ENCODE measurements at regions not wholly inside any gene's neighbourhood (a gene's known extent, or its start where the extent isn't known, plus 50 kb on each side); places are given as distances from the start of the nearest gene placed in this dataset.

DNA sequence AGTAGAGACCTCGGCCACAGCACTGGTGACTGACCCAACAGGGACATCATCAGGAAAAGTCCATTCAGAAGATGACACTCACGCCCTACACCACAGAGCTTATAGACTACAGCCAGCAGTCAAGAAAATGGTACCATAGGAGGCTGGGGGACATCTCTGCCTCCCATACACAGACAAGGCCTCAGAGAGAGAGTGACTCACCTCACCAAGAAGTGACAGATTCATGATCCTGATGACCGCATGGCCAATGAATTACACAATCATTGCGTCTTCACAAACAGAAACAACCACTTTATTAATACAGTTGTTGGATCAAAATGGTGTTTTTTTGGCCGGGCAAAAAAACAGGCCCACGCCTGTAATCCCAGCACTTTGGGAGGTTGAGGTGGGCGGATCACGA, 260.8 kb upstream of the TSHZ3 start:
- TF ChIP-seq, protein P1, sequence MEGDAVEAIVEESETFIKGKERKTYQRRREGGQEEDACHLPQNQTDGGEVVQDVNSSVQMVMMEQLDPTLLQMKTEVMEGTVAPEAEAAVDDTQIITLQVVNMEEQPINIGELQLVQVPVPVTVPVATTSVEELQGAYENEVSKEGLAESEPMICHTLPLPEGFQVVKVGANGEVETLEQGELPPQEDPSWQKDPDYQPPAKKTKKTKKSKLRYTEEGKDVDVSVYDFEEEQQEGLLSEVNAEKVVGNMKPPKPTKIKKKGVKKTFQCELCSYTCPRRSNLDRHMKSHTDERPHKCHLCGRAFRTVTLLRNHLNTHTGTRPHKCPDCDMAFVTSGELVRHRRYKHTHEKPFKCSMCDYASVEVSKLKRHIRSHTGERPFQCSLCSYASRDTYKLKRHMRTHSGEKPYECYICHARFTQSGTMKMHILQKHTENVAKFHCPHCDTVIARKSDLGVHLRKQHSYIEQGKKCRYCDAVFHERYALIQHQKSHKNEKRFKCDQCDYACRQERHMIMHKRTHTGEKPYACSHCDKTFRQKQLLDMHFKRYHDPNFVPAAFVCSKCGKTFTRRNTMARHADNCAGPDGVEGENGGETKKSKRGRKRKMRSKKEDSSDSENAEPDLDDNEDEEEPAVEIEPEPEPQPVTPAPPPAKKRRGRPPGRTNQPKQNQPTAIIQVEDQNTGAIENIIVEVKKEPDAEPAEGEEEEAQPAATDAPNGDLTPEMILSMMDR (IDR thresholded peaks at IDR 0.05; ENCODE audit: low read depth, low read length), result no peak
- TF ChIP-seq EZH2phosphoT487 (IDR thresholded peaks at IDR 0.05; ENCODE audit: low read depth), result no peak

All from OCI-LY3 (cell line).